Fibroblast of skin of abdomen (primary cell): ENCODE measurements at regions not wholly inside any gene's neighbourhood (a gene's known extent, or its start where the extent isn't known, plus 50 kb on each side); places are given as distances from the start of the nearest gene placed in this dataset.

ENCODE experiments used
- DNase-seq: peaks from one replicate; pipeline ENCODE4 v3.0.0-alpha.2; 2013

DNA sequence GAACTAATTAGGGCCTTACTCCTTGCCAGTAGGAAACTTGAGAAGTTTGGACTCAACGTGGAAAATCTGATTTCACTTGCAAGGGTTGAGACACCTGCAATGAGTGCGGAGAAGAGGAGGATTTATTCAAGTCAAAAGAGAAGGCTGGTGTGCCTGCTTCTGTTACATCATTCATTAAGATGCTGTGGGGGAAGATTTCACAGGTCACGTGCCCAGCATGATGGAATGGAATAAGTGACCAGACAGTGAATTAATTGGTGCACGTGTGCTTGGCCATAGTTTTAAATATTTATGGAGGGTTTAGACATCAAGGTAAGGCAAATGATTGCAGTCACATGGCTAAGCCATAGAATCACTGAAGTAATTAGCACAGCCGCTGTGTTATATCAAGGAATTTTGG, 155.0 kb downstream of the C7orf25 start:
- DNase-seq = no peak

DNA sequence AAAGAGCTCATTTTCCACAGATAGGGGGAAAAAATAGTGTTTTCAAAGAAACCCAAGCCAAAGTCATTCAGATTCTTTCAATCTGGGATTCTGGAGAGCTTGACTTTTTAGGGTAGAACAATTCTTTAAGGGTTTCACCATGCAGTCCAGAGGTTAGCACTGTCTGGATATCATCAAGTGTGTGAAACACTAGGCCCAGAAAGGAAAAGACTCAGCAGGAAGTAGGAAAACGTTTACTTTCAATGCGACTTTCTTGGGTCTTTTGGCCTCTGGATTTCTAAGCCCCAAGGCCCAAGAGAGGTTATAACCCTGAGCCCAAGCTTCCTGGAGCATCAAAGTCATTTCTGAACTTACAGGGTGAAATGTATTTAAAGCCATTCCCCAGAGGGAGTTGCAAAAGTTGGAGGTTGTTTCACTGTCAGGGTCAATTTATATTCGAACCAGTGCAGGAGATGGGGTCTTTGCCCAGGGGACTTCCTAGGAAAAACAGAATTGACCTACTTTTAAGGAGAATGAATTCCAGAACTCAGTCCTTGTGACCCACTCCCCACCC, 158.0 kb downstream of the C7orf25 start:
- no peak for DNase-seq

DNA sequence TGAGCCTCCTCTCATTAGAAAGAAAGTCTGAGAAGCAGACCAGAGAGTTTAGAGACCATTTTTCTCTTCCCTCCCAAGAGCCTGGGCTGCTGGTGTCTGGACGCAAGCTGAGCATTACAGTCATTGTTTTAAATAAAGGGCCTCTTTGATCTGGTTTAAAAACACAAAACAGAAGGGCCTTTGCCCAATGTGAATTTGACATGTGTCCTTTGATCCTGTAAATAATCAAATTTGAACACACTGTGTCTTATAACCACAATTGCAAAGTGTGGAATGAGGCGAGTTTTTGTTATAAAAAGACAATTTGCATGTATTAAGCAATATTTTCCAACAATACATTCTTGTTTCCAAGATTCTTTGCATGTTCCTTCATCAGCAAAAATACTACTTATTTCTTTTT, 158.5 kb downstream of the C7orf25 start:
- DNase-seq = no peak

GRCh38 chr7:42750172-42750571, 161.7 kb downstream of the C7orf25 start:
- no peak for DNase-seq

DNA sequence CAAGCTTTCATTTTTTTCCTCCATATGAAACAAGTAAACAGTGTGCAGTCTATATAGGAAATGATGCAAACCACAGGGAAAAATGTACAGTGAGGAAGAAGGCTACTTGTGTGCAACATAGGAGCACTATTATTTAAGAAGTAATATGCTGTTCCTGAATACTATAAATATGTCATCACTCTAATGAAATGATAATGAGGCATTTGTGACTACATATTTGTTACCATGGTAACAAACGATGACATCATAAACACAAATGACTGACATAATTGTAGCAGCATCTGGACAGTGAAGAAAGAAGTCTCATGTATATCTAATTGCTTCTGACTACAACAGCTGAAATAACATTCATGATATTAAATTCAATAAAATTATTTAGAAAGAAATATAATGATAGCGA, 164.8 kb downstream of the C7orf25 start:
- DNase-seq = peak; percentile 33

DNA sequence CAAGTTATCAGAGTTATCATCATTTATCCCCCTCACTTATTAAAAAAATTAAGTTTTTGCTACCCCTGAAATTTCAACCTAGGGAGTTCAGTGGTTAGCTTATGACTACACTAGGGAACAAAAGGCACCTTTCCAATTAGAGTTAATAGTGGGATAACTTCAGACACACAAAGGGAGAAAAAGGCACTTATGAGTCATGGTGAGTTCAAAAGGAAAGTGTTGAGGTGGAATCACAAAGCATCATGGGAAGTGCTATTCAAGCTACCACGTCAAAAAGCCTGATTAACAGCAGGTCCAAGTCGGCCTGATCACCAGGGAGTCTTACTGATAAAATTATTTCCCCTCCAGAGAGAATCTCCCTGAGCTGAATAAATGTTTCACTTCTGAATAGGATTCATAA, 165.7 kb downstream of the C7orf25 start:
- no peak for DNase-seq

DNA sequence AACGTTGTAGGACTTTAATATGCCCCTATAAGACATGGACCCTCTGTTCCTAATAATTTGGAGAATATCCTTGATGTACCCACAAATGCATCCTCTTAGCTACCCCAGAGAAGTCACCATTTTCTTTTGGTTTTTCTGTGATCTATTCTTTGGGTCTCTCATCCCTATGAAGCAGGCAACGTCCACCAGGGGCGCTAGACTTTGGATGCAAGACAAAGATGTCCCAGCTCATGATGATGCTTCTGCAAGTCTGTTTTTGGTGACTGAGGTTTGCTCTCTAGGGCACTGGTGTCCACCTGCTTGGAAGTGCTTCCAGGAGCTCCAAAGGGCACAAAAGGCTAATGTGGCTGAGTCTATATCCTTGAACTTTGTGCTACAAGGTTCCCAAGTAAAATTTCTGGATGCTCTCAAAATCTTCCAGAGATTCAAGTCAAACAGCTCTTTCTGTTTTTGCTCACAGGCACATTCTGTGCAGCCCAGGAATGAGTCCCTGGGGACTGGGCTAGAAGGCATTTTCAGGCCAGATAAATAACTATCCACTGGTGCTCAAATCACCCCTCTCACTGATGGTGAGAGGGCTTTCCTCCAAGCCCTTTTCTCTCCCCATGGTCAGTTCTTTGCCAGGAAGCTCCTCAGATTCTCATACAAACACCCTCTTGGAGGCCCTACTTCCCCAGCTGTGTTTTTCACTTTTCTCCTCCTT, 166.4 kb downstream of the C7orf25 start:
- no peak for DNase-seq

- DNase-seq = no peak
These were observed 167.1 kb downstream of the C7orf25 start for GRCh38 chr7:42744746-42745145.

DNA sequence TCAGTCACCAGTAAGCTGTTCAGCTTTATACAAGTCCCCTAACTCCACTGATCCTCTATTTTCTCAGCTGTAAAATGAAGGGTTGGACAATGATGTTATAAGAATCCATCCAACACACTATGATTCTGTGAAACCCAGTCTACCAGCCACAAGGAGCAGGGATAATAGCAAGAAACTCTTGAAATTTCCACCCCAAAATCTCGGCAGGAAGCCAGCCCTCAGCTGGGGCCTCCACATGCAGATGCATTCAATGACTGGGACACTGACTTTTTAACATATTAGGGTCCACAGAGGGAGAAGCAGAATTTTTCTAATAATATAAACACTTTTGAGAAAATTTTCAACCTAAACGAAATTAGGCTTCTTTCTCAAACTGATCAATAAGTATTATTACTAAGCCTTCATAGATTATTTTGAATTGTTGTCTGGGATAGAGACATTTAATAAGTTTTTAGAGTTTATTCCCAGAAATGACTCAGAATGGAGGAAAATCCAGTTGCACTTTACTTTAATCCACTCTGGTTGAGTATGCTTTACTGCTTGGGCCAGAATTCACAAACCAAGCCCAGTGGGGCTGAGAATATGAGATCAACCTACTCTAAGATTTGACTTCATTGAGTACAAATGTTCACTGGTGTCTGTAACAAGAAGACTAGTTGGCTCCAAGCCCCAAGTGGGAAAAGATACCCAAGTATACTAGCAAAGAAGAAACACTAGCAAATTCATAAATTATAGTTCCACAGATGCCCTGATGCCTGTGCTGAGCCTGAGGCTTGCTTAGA, 168.6 kb downstream of the C7orf25 start:
- DNase-seq = no peak

- no peak for DNase-seq
These were observed 169.6 kb downstream of the C7orf25 start for GRCh38 chr7:42742318-42742717.

DNA sequence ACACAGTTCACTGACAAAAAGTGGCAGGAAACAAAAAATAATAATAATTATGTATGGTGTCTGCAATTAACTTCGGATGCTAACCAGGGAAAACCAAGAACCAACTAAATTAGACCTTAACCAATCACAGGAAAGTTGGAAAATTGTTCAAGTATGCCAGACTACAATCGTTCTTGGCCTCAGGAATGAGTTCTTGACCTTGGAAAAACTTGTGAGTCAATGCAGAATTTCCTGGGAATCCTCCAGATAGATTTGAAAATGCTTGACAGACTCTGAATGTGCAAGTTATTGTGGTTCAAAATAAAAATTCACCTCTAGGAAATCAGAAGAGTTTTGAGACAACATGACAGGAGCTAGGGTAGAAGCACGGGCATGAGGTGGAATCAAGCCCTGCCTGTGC, 171.5 kb downstream of the C7orf25 start:
- DNase-seq = peak; percentile 62

- peak; percentile 48 for DNase-seq
These were observed 172.2 kb downstream of the C7orf25 start for GRCh38 chr7:42739638-42740037.

- no peak for DNase-seq
These were observed 174.9 kb downstream of the C7orf25 start for GRCh38 chr7:42736931-42737330.

- DNase-seq = peak; percentile 43
These were observed 176.8 kb downstream of the C7orf25 start for GRCh38 chr7:42735081-42735480.

DNA sequence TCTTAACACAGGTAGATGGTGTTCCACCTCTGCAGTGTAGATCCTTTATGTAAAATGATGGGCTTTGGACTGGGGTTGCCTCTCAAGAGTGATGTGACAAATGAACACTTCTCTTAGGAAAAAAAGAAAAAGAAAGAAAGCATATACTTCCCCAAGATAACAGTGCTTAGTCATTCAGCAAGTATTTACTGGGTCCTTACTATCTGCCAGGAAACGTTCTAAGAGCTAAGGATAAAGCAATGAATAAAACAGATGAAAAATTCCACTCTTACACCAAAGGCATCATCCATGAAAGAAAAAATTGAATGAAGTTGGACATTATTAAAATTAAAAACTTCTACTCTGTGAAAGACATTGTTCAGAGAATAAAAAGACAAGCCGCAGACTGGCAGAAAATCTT, 177.3 kb downstream of the C7orf25 start:
- peak; percentile 62 for DNase-seq

GRCh38 chr7:42733040-42733439, 178.8 kb downstream of the C7orf25 start:
- no peak for DNase-seq

GRCh38 chr7:42730586-42730985, 181.3 kb downstream of the C7orf25 start:
- peak; percentile 45 for DNase-seq

GRCh38 chr7:42729053-42729765, 182.7 kb downstream of the C7orf25 start:
- DNase-seq = peak; percentile 25

DNA sequence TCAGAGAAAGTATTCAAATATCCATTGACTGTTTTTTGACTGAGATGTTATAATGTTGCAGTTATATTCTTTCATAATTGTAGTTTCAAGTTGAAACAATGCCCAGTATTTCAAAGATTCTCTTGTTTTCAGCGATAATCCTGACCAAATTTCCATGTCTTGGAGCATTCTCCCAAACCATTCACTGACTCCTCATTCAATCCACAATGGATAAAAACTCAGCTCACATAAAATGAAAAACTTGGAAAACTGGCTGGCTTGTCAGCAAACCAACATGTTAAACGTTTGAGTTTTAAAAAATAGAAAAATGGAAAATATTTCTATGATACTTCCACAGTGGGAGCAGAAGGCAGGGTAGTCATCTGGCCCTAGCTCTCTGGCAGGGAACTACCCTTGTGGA, 184.4 kb downstream of the C7orf25 start:
- no peak for DNase-seq

GRCh38 chr7:42726066-42726785, 185.6 kb downstream of the C7orf25 start:
- DNase-seq = peak; percentile 90

- no peak for DNase-seq
These were observed 189.2 kb downstream of the C7orf25 start for GRCh38 chr7:42722716-42723115.

GRCh38 chr7:42722198-42722597, 189.7 kb downstream of the C7orf25 start:
- DNase-seq = no peak
